ENCODE measurements at regions not wholly inside any gene's neighbourhood (a gene's known extent, or its start where the extent isn't known, plus 50 kb on each side); places are given as distances from the start of the nearest gene placed in this dataset.

GRCh38 chr14:22088614-22089342 is 415.2 kb upstream of the OR4E1 start:
- TF ChIP-seq CTCF (IDR thresholded peaks at IDR 0.05) (no peak), EZH2 (IDR thresholded peaks at IDR 0.05; ENCODE audit: borderline replicate concordance, insufficient read depth, low read depth, low read length, poor library complexity, severe bottlenecking) (no peak)
